ENCODE measurements at regions not wholly inside any gene's neighbourhood (a gene's known extent, or its start where the extent isn't known, plus 50 kb on each side); places are given as distances from the start of the nearest gene placed in this dataset.

DNA sequence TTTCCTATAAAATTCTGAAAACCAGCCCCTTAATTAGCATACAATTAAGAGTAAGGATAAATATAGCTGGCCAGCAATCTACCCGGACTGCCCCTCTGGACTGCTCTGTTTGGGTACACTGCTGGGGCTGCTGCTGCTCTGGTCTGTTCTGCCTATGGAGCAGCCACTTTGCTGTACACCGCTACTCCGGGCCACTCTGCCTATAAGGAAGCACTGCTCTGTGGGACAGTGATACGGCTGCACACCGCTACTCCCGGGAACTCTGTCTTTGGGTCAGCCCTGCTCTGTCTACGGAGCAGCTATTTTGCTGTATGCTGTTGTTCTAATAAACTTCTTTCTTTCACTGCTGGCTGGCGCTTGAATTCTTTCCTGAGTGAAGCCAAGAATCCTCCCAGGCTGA lies 316.5 kb upstream of the PLSCR5 start:
- intact Hi-C loops (cut with micrococcal nuclease), result no loop called here

GRCh38 chr3:146914409-146914808 lies 309.3 kb upstream of the PLSCR5 start:
- intact Hi-C loops (cut with micrococcal nuclease), result no loop called here

DNA sequence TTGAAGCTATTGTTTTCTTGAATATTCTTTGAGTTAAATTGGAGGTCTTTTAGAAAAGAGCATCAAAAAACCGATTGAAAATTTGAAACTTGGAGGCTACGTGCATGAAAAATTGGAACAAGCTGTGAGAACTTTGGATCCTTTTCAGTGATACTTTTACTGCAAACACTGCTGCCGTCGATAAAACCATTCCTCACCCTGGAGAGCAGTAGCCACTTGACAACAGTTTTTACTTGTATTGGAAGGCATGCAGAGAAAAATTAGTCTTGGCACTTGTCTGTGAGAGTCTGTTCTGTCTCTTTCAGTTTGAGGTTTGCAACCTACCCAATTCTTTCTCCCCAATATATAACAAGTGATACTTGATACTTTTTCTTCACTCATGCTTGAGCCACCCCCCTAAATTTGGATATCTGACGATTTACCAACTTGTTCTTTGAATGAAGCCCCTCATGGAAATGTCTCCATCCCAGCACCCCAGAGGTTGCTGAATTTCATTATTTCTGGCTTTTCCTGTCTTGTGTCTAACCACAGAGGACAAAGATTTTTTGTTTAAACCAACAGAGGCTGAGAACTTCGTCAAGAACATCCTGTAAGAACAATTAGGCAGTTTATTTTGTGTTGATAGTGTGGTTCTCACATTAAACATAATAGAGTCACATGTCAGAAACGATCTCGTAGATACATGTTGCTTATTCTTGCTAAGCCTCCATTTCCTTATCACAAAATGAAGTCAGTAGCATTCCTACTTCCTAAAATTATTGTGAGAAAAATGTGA lies 307.3 kb upstream of the PLSCR5 start:
- intact Hi-C loops (cut with micrococcal nuclease), result no loop called here

- intact Hi-C loops (cut with micrococcal nuclease), result no loop called here
Measured at GRCh38 chr3:146903927-146904326, 298.8 kb upstream of the PLSCR5 start.

- intact Hi-C loops (cut with micrococcal nuclease), result no loop called here
Measured at GRCh38 chr3:146899171-146899570, 294.0 kb upstream of the PLSCR5 start.

DNA sequence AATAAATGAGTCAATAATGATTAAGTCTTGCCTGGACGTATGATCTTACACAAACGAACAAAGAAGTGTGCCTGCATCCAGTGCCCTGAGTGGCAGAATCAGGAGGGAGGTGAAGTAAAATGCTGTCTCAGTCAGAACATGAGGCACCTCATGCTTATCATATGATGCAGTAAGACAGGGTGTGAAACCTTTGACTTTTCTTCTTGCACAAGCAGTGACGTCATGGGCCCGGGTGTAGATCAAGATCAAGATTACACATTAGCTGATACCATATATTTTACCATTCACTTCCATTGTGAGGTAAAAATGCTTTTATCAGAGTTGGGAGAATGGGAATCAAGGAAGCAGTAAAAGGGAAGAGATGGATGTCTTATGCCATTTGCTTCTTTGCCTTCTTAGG lies 291.6 kb upstream of the PLSCR5 start:
- intact Hi-C loops (cut with micrococcal nuclease), result no loop called here

DNA sequence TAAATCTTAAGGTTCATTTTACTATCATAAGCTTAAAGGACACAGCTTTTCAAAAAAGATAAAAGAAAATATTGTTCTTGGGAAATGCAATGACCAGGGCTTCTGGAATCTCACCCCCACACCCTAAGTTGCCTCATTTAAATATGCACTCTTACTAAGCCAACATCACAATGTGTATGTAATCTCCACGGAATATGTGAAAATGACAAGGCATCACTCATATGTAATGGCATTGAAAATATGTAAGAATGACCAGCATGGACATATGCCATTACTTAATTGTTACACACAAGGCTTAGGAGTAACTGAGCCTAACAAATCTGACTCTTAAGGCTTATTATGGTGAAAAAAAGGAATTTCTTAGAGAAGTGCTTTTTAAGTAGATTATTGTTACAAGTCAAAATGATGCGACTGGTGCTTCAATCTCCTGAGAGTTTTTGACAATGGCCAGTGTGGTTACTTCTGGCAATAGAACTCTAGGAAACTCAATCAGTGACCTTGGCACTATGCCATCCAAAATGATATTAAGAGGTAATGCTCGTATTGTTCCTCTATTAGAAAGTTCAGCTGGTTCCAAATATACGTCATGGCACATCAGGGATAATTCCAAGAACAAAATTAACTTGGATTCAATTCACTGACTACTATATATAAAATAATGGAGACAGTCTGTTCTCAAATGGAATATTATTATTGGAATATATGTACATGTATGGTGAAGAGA lies 290.0 kb upstream of the PLSCR5 start:
- intact Hi-C loops (cut with micrococcal nuclease), result no loop called here

- intact Hi-C loops (cut with micrococcal nuclease), result no loop called here
Measured at GRCh38 chr3:146894406-146894805, 289.3 kb upstream of the PLSCR5 start.

DNA sequence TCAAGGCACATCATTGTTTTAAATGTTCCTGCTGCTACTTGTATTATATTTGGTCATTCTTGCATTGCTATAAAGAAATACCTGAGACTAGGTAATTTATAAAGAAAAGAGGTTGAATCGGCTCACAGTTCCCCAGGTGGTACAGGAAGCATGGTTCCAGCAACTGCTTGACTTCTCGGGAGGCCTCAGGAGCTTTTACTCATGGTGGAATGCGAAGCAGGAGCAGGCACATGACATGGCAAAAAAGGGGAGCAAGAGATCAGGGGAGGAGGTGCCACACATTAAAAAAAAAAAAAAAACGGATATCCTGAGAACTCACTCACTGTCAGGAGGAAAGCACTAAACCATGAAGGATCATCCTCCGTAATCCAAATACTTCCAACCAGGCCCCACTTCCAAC lies 286.9 kb upstream of the PLSCR5 start:
- intact Hi-C loops (cut with micrococcal nuclease), result no loop called here

- intact Hi-C loops (cut with micrococcal nuclease), result no loop called here
Measured at GRCh38 chr3:146889626-146890025, 284.5 kb upstream of the PLSCR5 start.

- intact Hi-C loops (cut with micrococcal nuclease), result no loop called here
Measured at GRCh38 chr3:146888176-146888575, 283.0 kb upstream of the PLSCR5 start.

GRCh38 chr3:146884721-146885120 lies 279.6 kb upstream of the PLSCR5 start:
- intact Hi-C loops (cut with micrococcal nuclease), result no loop called here

- intact Hi-C loops (cut with micrococcal nuclease), result no loop called here
Measured at GRCh38 chr3:146884296-146884695, 279.1 kb upstream of the PLSCR5 start.

- intact Hi-C loops (cut with micrococcal nuclease), result no loop called here
Measured at GRCh38 chr3:146883288-146883687, 278.1 kb upstream of the PLSCR5 start.

GRCh38 chr3:146881966-146882760 lies 277.0 kb upstream of the PLSCR5 start:
- intact Hi-C loops (cut with micrococcal nuclease), result no loop called here

DNA sequence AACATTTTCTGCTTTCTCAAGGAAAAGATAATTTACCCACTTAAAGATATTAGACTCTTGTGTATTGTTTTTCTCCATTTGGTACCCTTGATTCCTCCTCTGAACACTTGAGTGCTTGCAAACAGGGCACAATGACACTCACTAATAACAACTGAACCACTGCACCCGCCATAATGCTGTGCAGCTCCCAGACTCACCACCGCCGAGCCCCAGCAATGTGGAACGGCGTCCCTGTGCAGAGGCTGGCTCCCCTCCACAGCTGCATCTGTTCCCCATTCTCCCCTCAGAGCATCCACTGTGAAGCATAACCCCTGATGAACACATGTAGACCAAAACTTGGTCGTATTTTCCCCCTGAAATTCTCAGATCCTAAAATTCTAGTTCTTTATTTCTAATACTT lies 276.2 kb upstream of the PLSCR5 start:
- intact Hi-C loops (cut with micrococcal nuclease), result no loop called here

- intact Hi-C loops (cut with micrococcal nuclease), result no loop called here
Measured at GRCh38 chr3:146873748-146874147, 268.6 kb upstream of the PLSCR5 start.

- intact Hi-C loops (cut with micrococcal nuclease), result no loop called here
Measured at GRCh38 chr3:146865175-146865755, 260.1 kb upstream of the PLSCR5 start.

- intact Hi-C loops (cut with micrococcal nuclease), result no loop called here
Measured at GRCh38 chr3:146861262-146861661, 256.1 kb upstream of the PLSCR5 start.

GRCh38 chr3:146854523-146854922 lies 249.4 kb upstream of the PLSCR5 start:
- intact Hi-C loops (cut with micrococcal nuclease), result no loop called here

- intact Hi-C loops (cut with micrococcal nuclease), result no loop called here
Measured at GRCh38 chr3:146851665-146852064, 246.5 kb upstream of the PLSCR5 start.

GRCh38 chr3:146845361-146845760 lies 240.2 kb upstream of the PLSCR5 start:
- intact Hi-C loops (cut with micrococcal nuclease), result no loop called here
